GM12875 (cell line): ENCODE measurements at regions not wholly inside any gene's neighbourhood (a gene's known extent, or its start where the extent isn't known, plus 50 kb on each side); places are given as distances from the start of the nearest gene placed in this dataset.

Experiments
- H3K4me3 ChIP-seq: one replicate; pipeline ENCODE4 v1.5.1; 2011; ENCODE audit warnings: low read depth, low read length, control low read depth
- CTCF ChIP-seq: IDR thresholded peaks from 2 replicates; pipeline ENCODE4 v1.5.1; 2011; ENCODE audit warnings: low read depth, mild to moderate bottlenecking, control low read depth, inconsistent platforms, low read length, moderate library complexity, borderline replicate concordance; ENCODE audit not compliant: insufficient read depth

DNA sequence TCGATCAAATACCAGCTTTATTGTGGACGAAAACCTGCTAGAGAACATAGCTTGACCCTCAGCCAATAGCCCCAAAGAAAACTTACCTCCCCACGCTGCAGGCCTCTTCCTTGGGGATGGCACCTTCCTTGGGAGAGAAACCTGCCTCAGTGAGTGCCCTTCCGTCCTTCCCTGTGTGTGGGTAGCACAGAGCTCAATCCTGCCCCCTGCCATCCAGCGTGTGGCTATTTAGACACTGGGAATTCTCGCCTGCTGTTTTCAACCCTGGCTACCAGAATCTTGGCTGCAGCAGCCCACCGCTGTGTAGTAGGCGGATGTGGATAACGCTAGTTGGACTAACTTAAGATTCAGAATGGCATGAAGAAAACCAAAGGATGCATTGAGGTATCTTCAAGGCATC is 238.2 kb downstream of the TEX36 start:
- H3K4me3 ChIP-seq: no peak overlapping the region
- TF ChIP-seq CTCF: no peak

- no peak for TF ChIP-seq CTCF
- H3K4me3 ChIP-seq: no peak overlapping the region
Observed at GRCh38 chr10:125442856-125443540, 240.0 kb downstream of the TEX36 start.

- no peak overlapping the region for H3K4me3 ChIP-seq
- no peak for TF ChIP-seq CTCF
Observed at GRCh38 chr10:125441151-125441550, 241.8 kb downstream of the TEX36 start.

DNA sequence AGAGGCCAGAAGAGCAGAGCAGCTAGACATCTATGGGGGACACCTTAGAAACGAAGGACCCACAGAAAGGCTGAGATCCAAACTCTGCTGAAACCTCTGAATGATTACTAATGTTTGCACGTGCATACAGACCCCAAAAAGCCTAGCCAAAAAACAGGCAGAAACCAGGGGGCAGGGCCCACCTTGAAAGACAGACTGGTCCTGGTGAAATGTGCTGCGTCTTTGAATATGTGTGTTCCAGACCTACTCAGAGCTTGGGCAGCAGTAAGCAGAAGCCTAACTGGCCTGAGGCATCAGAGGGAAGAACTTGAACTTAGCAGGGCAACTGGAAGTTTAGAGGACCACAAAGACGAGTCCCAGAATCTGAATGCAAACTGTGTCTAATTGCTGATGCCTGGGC is 251.8 kb downstream of the TEX36 start:
- no peak for TF ChIP-seq CTCF
- H3K4me3 ChIP-seq: no peak overlapping the region

DNA sequence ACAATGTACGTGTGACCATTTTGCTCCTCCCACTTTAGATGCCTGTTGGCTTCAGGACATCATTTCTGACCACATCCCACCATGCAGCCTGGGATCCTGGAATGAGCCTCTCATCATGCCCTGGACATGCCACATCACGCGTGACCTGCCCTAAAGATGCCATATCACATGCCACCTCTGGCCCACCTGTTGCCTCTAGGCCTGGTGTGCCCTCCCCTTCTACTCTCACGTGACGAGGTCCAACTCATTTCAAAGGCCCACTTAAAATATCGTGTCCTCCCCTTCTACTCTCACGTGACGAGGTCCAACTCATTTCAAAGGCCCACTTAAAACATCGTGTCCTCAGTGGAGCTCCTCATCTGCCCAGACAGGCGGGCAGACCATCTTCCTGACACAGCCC is 254.9 kb downstream of the TEX36 start:
- H3K4me3 ChIP-seq: no peak overlapping the region
- TF ChIP-seq CTCF: no peak

GRCh38 chr10:125424191-125424847 is 258.6 kb downstream of the TEX36 start:
- no peak overlapping the region for H3K4me3 ChIP-seq
- TF ChIP-seq CTCF: no peak

DNA sequence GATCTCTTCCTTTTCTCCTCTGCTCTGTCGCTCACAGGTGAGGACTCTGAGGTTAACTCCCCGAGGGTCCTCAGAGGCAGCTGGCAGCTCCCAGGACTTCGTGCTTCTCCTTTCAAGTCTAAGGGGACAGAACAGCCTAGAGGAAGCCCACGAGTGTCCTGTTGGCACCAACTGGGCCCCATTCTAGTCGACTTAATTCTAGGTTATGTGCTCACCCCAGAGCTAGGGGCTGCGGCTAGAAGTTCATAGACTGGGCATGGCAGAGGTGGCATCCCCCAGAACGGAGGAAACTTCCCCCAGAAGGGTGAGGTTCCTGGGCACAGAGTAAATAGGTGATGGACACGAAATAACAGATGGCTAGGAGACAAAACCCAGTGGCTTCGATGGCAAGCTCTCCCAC is 259.4 kb downstream of the TEX36 start:
- no peak overlapping the region for H3K4me3 ChIP-seq
- no peak for TF ChIP-seq CTCF
